ENCODE measurements at regions not wholly inside any gene's neighbourhood (a gene's known extent, or its start where the extent isn't known, plus 50 kb on each side); places are given as distances from the start of the nearest gene placed in this dataset.

- Mint-ChIP-seq H3K27ac (no peak overlapping the region), H3K4me3 (ENCODE audit: low read depth) (no peak overlapping the region), H3K27me3 (no peaks in the 10 kb centered on the region), H3K36me3 (ENCODE audit: insufficient read depth) (peaks cover 6% of the 10 kb centered on the region), H3K9me3 (ENCODE audit: low read depth) (peaks cover 28% of the 10 kb centered on the region), H3K4me1 (ENCODE audit: low read depth) (peaks cover 6% of the 10 kb centered on the region)
- no peak for DNase-seq (ENCODE audit: low spot score, unreplicated experiment)
- TF ChIP-seq CTCF (IDR thresholded peaks at IDR 0.05; ENCODE audit: unreplicated experiment): no peak
These were observed 89.6 kb upstream of the ATF7IP start for GRCh38 chr12:14275886-14276285.

- no peak for TF ChIP-seq CTCF (IDR thresholded peaks at IDR 0.05; ENCODE audit: unreplicated experiment)
- peaks cover 7% of the 10 kb centered on the region for H3K36me3 Mint-ChIP-seq (ENCODE audit: insufficient read depth)
- H3K27ac Mint-ChIP-seq: no peak overlapping the region
- peaks cover 5% of the 10 kb centered on the region for H3K4me1 Mint-ChIP-seq (ENCODE audit: low read depth)
- peaks cover 33% of the 10 kb centered on the region for H3K9me3 Mint-ChIP-seq (ENCODE audit: low read depth)
- no peak overlapping the region for H3K4me3 Mint-ChIP-seq (ENCODE audit: low read depth)
- no peaks in the 10 kb centered on the region for H3K27me3 Mint-ChIP-seq
- DNase-seq (ENCODE audit: low spot score, unreplicated experiment): no peak
These were observed 87.1 kb upstream of the ATF7IP start for GRCh38 chr12:14278294-14278953.

GRCh38 chr12:14279845-14280244, 85.6 kb upstream of the ATF7IP start:
- no peak for TF ChIP-seq CTCF (IDR thresholded peaks at IDR 0.05; ENCODE audit: unreplicated experiment)
- peaks cover 16% of the 10 kb centered on the region for H3K4me1 Mint-ChIP-seq (ENCODE audit: low read depth)
- peaks cover 28% of the 10 kb centered on the region for H3K9me3 Mint-ChIP-seq (ENCODE audit: low read depth)
- peaks cover 7% of the 10 kb centered on the region for H3K36me3 Mint-ChIP-seq (ENCODE audit: insufficient read depth)
- no peak overlapping the region for H3K27ac Mint-ChIP-seq
- H3K27me3 Mint-ChIP-seq: no peaks in the 10 kb centered on the region
- DNase-seq (ENCODE audit: low spot score, unreplicated experiment): no peak
- no peak overlapping the region for H3K4me3 Mint-ChIP-seq (ENCODE audit: low read depth)

GRCh38 chr12:14280921-14281320, 84.6 kb upstream of the ATF7IP start:
- peaks cover 6% of the 10 kb centered on the region for H3K36me3 Mint-ChIP-seq (ENCODE audit: insufficient read depth)
- no peak overlapping the region for H3K4me3 Mint-ChIP-seq (ENCODE audit: low read depth)
- no peak overlapping the region for H3K27ac Mint-ChIP-seq
- H3K27me3 Mint-ChIP-seq: no peaks in the 10 kb centered on the region
- no peak for TF ChIP-seq CTCF (IDR thresholded peaks at IDR 0.05; ENCODE audit: unreplicated experiment)
- no peak for DNase-seq (ENCODE audit: low spot score, unreplicated experiment)
- peaks cover 16% of the 10 kb centered on the region for H3K4me1 Mint-ChIP-seq (ENCODE audit: low read depth)
- peaks cover 22% of the 10 kb centered on the region for H3K9me3 Mint-ChIP-seq (ENCODE audit: low read depth)

- H3K27ac Mint-ChIP-seq: no peak overlapping the region
- TF ChIP-seq CTCF (IDR thresholded peaks at IDR 0.05; ENCODE audit: unreplicated experiment): no peak
These were observed 83.9 kb upstream of the ATF7IP start for GRCh38 chr12:14281539-14281938.

More at GRCh38 chr12:14281539-14281938, 83.9 kb upstream of the ATF7IP start:
- peaks cover 16% of the 10 kb centered on the region for H3K4me1 Mint-ChIP-seq (ENCODE audit: low read depth)
- no peak for DNase-seq (ENCODE audit: low spot score, unreplicated experiment)
- H3K27me3 Mint-ChIP-seq: no peaks in the 10 kb centered on the region
- peaks cover 5% of the 10 kb centered on the region for H3K36me3 Mint-ChIP-seq (ENCODE audit: insufficient read depth)
- H3K9me3 Mint-ChIP-seq (ENCODE audit: low read depth): peaks cover 24% of the 10 kb centered on the region
- no peak overlapping the region for H3K4me3 Mint-ChIP-seq (ENCODE audit: low read depth)

Measured in progenitor cell of endocrine pancreas (in vitro differentiated cells).